GM18909 (cell line): ENCODE measurements at regions not wholly inside any gene's neighbourhood (a gene's known extent, or its start where the extent isn't known, plus 50 kb on each side); places are given as distances from the start of the nearest gene placed in this dataset.

Experiments used
- ATAC-seq: cut with Tn5 transposase; IDR thresholded peaks from one replicate; pipeline ENCODE4 v1.9.1; 2021; ENCODE audit warnings: mild to moderate bottlenecking; ENCODE audit not compliant: unreplicated experiment, poor library complexity

GRCh38 chr3:190252080-190252479, 70.2 kb downstream of the CLDN1 start:
- no peak for ATAC-seq

GRCh38 chr3:190249414-190249813, 72.8 kb downstream of the CLDN1 start:
- no peak for ATAC-seq

GRCh38 chr3:190242147-190242546, 80.1 kb downstream of the CLDN1 start:
- no peak for ATAC-seq

GRCh38 chr3:190239325-190239724, 82.9 kb downstream of the CLDN1 start:
- ATAC-seq: no peak

- no peak for ATAC-seq
Observed at GRCh38 chr3:190238871-190239270, 83.4 kb downstream of the CLDN1 start.

GRCh38 chr3:190234621-190235020, 87.6 kb downstream of the CLDN1 start:
- ATAC-seq: no peak

- no peak for ATAC-seq
Observed at GRCh38 chr3:190229632-190230424, 92.4 kb downstream of the CLDN1 start.

GRCh38 chr3:190227064-190227463, 95.2 kb downstream of the CLDN1 start:
- ATAC-seq: no peak

- no peak for ATAC-seq
Observed at GRCh38 chr3:190224863-190225692, 97.2 kb downstream of the CLDN1 start.

GRCh38 chr3:190224456-190224855, 97.8 kb downstream of the CLDN1 start:
- ATAC-seq: no peak

GRCh38 chr3:190222916-190223315, 99.3 kb downstream of the CLDN1 start:
- no peak for ATAC-seq

- no peak for ATAC-seq
Observed at GRCh38 chr3:190222360-190222759, 99.9 kb downstream of the CLDN1 start.

- no peak for ATAC-seq
Observed at GRCh38 chr3:190220362-190220761, 99.7 kb upstream of the P3H2 start.

GRCh38 chr3:190217081-190217480, 96.4 kb upstream of the P3H2 start:
- no peak for ATAC-seq

- no peak for ATAC-seq
Observed at GRCh38 chr3:190213727-190214126, 93.0 kb upstream of the P3H2 start.

GRCh38 chr3:190210608-190211007, 89.9 kb upstream of the P3H2 start:
- no peak for ATAC-seq

- no peak for ATAC-seq
Observed at GRCh38 chr3:190209533-190209932, 88.8 kb upstream of the P3H2 start.

GRCh38 chr3:190208196-190208595, 87.5 kb upstream of the P3H2 start:
- no peak for ATAC-seq

GRCh38 chr3:190205739-190206138, 85.0 kb upstream of the P3H2 start:
- ATAC-seq: peak; percentile 69

- ATAC-seq: no peak
Observed at GRCh38 chr3:190204200-190204599, 83.5 kb upstream of the P3H2 start.

- no peak for ATAC-seq
Observed at GRCh38 chr3:190197346-190197763, 76.7 kb upstream of the P3H2 start.

GRCh38 chr3:190194506-190194905, 73.8 kb upstream of the P3H2 start:
- no peak for ATAC-seq
